HG03575 (cell line): ENCODE measurements at regions not wholly inside any gene's neighbourhood (a gene's known extent, or its start where the extent isn't known, plus 50 kb on each side); places are given as distances from the start of the nearest gene placed in this dataset.

ENCODE experiments used
- ATAC-seq: cut with Tn5 transposase; IDR thresholded peaks from one replicate; pipeline ENCODE4 v1.9.1; 2021; ENCODE audit not compliant: unreplicated experiment, insufficient number of reproducible peaks, low FRiP score; ENCODE audit errors: extremely low read depth

DNA sequence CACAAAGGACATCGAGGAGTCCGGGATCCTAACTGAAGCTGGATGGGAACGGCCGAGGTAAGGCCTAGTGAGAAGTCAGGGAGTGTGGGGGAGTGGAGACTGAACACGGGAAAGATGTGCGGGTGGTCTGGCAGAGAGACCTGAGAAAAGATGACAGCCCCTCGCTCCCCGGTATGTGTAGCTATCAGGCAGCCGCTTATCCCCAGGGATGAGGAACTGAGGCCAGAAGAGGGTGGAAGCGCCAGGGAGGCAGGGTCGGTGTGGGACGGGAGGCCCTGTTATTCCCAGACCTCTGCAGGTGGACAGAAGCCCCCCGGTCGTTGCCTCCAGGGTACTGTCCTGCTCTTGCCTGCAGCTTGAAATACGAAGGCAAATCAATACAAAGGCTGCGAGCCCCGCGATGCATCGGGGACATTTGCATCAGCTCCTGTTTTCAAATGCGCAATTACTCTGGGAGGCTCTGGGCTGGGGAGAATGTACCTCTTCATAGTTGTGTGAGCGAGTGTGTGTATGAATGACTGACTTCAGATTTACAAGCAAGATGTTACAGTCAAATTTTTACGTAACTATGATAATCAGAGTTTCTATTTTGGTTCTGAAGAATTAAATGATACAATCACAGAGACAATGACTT is 221.3 kb downstream of the QKI start:
- no peak for ATAC-seq

DNA sequence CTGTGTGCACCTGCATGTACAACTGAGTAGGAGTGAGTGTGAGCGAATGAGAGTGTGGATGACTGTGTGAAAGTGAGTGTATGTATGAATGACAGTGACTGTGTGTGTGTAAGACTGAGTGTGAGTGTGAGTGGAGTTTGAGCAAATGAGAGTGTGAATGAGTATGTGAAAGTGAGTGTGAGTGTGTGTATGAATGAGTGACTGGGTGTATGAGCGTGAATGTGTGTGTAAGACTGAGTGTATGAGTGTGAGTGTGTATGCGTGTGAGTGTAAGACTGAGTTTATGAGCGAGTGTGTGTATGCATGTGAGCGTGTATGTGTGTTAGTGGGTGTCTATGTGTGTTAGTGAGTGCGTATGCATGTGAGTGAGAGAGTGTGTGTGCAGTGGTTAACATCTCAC is 220.8 kb downstream of the QKI start:
- ATAC-seq: no peak

DNA sequence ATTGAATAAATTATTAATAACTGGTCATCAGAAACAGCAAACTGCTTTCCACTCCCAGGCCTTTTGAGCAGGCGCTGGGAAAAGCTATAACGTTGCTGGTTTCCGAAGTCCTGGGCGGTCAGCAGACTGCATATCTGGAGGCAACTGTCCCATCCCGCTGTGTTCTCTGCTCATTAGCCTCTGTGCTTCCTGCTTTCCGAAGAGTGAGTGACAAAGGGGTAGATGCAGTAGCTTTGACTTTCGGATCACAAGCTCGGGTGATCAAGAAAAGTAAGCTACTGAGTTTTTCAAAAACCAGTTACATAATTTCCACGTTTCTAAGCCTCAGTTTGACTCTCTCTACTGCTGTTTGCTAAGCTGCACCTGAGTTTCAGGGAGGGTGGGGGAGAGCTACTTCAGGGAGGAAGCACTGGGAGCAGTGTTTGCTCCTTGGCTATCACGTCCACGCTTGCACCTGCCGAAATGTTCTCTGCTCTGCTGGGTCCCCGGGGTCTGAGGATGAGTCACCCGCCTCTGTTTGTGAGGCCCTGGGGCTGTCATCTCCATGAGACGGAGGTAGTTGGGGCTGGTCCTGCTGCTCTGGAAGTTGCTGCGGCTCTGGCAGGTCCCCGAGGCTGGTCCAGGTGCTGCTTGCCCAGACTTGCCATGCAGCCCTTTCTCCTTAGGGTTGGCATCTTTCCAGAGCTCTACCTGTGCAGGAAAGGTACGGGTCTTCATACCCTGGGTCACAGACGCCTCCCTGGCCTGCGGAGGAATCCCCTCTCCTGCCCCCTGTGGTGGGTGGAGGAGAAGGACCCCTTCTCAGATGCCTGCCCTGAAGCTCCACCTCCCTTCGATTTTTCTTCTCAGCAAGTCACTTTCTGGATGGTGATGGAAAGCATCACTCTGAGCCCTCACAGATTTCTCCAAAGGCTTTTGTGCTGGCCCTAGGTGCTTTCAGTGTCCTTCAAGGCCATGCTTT is 220.0 kb downstream of the QKI start:
- ATAC-seq: no peak

DNA sequence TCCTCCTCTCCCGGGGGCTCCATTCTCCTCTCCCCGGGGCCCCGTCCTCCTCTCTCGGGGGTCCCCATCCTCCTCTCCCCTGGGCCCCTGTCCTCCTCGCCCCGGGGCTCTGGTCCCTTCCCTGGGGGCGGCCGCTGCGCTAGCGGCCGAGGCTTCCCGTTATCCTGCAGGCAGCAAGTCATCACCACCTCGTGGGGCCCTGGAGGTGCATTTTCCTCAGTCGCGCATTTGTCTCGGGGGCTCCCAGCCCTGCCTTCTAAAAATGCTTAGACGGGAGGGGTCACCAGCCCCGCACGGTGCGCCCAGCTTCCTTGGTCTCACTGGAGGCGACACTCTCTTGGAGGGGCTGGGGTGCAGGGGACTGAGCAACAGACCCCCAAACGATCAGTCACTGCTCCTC is 216.5 kb downstream of the QKI start:
- ATAC-seq: no peak

DNA sequence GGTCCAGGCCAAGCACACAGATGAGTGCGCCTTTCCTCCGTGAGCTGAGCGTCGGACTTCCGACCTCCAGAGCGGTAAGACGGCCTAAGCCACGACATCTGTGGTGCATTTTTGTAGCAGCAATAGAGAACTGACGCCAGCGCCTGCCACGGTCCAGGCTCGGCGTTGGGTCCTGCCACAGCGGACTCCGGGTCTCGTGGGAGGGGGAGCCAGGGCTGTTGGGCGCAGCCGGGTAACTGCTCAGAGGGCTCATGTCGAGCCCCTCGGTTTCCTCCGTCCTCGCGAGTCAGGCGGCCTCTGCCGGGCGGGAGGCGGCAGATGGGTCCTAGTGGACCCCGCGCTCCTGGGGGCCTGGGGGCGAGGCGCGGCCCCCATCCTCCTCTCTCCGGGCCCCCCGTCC is 216.1 kb downstream of the QKI start:
- ATAC-seq: no peak

DNA sequence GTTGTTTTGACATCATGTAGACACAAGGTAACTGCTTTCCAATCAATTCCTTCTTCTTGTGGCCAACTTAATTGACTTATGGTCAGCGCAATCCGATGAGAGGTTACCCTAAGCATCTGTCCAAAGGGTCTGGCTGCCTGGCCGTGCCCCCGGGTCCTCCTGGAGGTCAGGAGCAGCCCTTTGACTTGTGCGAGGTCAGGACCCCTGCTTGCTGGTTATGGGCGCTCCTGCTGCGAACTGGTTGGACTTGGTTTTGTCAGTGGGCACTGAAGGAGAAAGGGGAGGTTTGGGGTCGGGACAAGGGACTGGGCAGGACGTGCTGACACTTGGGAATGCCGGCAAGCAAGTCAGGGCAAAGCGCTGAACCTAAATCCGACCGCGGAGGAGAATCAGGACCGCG is 215.6 kb downstream of the QKI start:
- no peak for ATAC-seq
